GM12878 (cell line): ENCODE measurements at regions not wholly inside any gene's neighbourhood (a gene's known extent, or its start where the extent isn't known, plus 50 kb on each side); places are given as distances from the start of the nearest gene placed in this dataset.

Source experiments
- ATAC-seq: fragments of 200-7000 bp; cut with Tn5 transposase; 3 replicates; pipeline ENCODE4 v1.9.1; 2020; ENCODE audit warnings: mild to moderate bottlenecking, moderate library complexity
- BruUV-seq: library from RNA; stranded (reverse); fragments of 400-500 nt; replicated peaks from 2 replicates; lab custom pipeline; 2021; lab: Mats Ljungman, UMichigan
- CTCF ChIA-PET: fragments of 300-600 bp; sonication (Branson Sonifier 250); formaldehyde crosslinking; extraction: SDS; loops from one replicate; lab custom pipeline; 2021; ENCODE audit warnings: inconsistent platforms; lab: Yijun Ruan, JAX
- POLR2A ChIA-PET: fragments of 350-600 bp; formaldehyde crosslinking; extraction: SDS; loops from one replicate; lab custom pipeline; 2021; ENCODE audit warnings: inconsistent platforms; lab: Charles Lee
- RAD21 ChIA-PET: fragments of 300-600 bp; sonication (Branson Sonifier 250); formaldehyde crosslinking; loops from one replicate; lab custom pipeline; 2023; ENCODE audit warnings: antibody characterized with exemption; ENCODE audit not compliant: unreplicated experiment; lab: Charles Lee
- SMC1A ChIA-PET: fragments of 300-600 bp; sonication (Branson Sonifier 250); formaldehyde crosslinking; loops from one replicate; lab custom pipeline; 2023; ENCODE audit not compliant: unreplicated experiment, uncharacterized antibody; lab: Charles Lee
- DNase-seq: peaks from one replicate; pipeline ENCODE4 v3.0.0-alpha.2; 2011; ENCODE audit warnings: low read depth, low spot score
- FAIRE-seq: peaks from 3 replicates; lab custom pipeline; 2011; peaks lifted over from hg19 to GRCh38; lab: Jason Lieb, UNC
- H2AFZ ChIP-seq: 2 replicates; pipeline ENCODE4 v1.6.0; 2011; ENCODE audit warnings: low read depth, low read length, control low read depth; ENCODE audit not compliant: control insufficient read depth
- H3K27ac ChIP-seq: 2 replicates; pipeline ENCODE4 v1.5.1; 2011; ENCODE audit warnings: control low read depth; ENCODE audit not compliant: control insufficient read depth, insufficient read depth
- H3K27me3 ChIP-seq, 2 experiments: replicated peaks in 1 of 2; 2 replicates each; pipeline versions ENCODE4 v1.6.0 to v1.6.1; 2011; ENCODE audit warnings: low read length in 1 of 2; ENCODE audit not compliant: control insufficient read depth in 2 of 2, insufficient read depth in 2 of 2
- H3K36me3 ChIP-seq, 2 experiments: 2 replicates each; pipeline ENCODE4 v1.5.1; 2011; ENCODE audit warnings: low read length in 1 of 2; ENCODE audit not compliant: control insufficient read depth in 2 of 2, insufficient read depth in 2 of 2
- H3K4me1 ChIP-seq: 2 replicates; pipeline ENCODE4 v1.6.1; 2011; ENCODE audit warnings: mild to moderate bottlenecking, low read length, moderate library complexity, mixed read lengths; ENCODE audit not compliant: control insufficient read depth, insufficient read depth
- H3K4me2 ChIP-seq: 2 replicates; pipeline ENCODE4 v1.6.0; 2011; ENCODE audit warnings: control low read depth; ENCODE audit not compliant: control insufficient read depth, insufficient read depth
- H3K4me3 ChIP-seq: fragments of 200-600 bp; sonication (generic); 2 replicates; pipeline ENCODE4 v1.5.1; 2016
- H3K79me2 ChIP-seq: 2 replicates; pipeline ENCODE4 v1.6.0; 2011; ENCODE audit warnings: low read length; ENCODE audit not compliant: control insufficient read depth, insufficient read depth
- H3K9ac ChIP-seq: 2 replicates; pipeline ENCODE4 v1.8.0; 2011; ENCODE audit warnings: low read length, control low read depth, mixed read lengths; ENCODE audit not compliant: control insufficient read depth, insufficient read depth
- H3K9me3 ChIP-seq: replicated peaks from 3 replicates; pipeline ENCODE4 v1.5.1; 2011; ENCODE audit warnings: mild to moderate bottlenecking, low read length; ENCODE audit not compliant: control insufficient read depth, insufficient read depth
- H4K20me1 ChIP-seq: 2 replicates; pipeline ENCODE4 v1.6.0; 2011; ENCODE audit not compliant: control insufficient read depth, insufficient read depth
- ATF7 ChIP-seq: fragments of 450-650 bp; IDR thresholded peaks from 2 replicates; pipeline ENCODE4 v1.6.1; 2016; ENCODE audit warnings: low read depth, mild to moderate bottlenecking
- BMI1 ChIP-seq: fragments of 450-650 bp; IDR thresholded peaks from 2 replicates; pipeline ENCODE4 v1.6.1; 2016; ENCODE audit warnings: mild to moderate bottlenecking, moderate library complexity, borderline replicate concordance
- E2F8 ChIP-seq: fragments of 450-650 bp; IDR thresholded peaks from 2 replicates; pipeline ENCODE4 v1.6.1; 2018; ENCODE audit warnings: mild to moderate bottlenecking, low read depth, moderate library complexity; ENCODE audit not compliant: partially characterized antibody
- EP300 ChIP-seq, 2 experiments: fragments of 150-350 bp in 1 of 2; IDR thresholded peaks; 2 replicates each; pipeline ENCODE4 v1.6.1; 2011 to 2012; ENCODE audit warnings: low read depth in 2 of 2, low read length in 2 of 2, borderline replicate concordance in 1 of 2, improper control_type of control experiment in 1 of 2, inconsistent platforms in 1 of 2; ENCODE audit not compliant: control insufficient read depth in 1 of 2
- HDAC2 ChIP-seq: fragments of 200-600 bp; sonication (generic); IDR thresholded peaks from 2 replicates; pipeline ENCODE4 v1.6.1; 2017
- MEF2B ChIP-seq: fragments of 450-650 bp; IDR thresholded peaks from 2 replicates; pipeline ENCODE4 v1.6.1; 2018; ENCODE audit warnings: mild to moderate bottlenecking, moderate library complexity; ENCODE audit not compliant: partially characterized antibody, poor library complexity, severe bottlenecking
- NFIC ChIP-seq: IDR thresholded peaks from 2 replicates; pipeline ENCODE4 v1.6.1; 2012; ENCODE audit warnings: low read depth, mild to moderate bottlenecking, inconsistent platforms, low read length, moderate library complexity
- NFYA ChIP-seq: IDR thresholded peaks from 2 replicates; pipeline ENCODE4 v1.6.1; 2011; ENCODE audit warnings: low read depth, mild to moderate bottlenecking, low read length, improper control_type of control experiment, borderline replicate concordance
- SKIL ChIP-seq: fragments of 450-650 bp; IDR thresholded peaks from 2 replicates; pipeline ENCODE4 v1.6.1; 2017; ENCODE audit warnings: mild to moderate bottlenecking, low read depth, inconsistent platforms; ENCODE audit not compliant: poor library complexity, severe bottlenecking
- SREBF1 ChIP-seq: IDR thresholded peaks from 2 replicates; pipeline ENCODE4 v1.6.1; 2012; ENCODE audit warnings: mild to moderate bottlenecking, low read length
- SUZ12 ChIP-seq: fragments of 200-600 bp; sonication (generic); IDR thresholded peaks from one replicate; pipeline ENCODE4 v1.6.1; 2018; ENCODE audit warnings: antibody characterized with exemption, mild to moderate bottlenecking; ENCODE audit not compliant: unreplicated experiment
- USF1 ChIP-seq: IDR thresholded peaks from 2 replicates; pipeline ENCODE4 v1.6.1; 2011; ENCODE audit warnings: borderline replicate concordance, low read depth, mild to moderate bottlenecking, moderate library complexity, mixed read lengths, low read length; ENCODE audit not compliant: insufficient read depth; ENCODE audit errors: extremely low read length
- YY1 ChIP-seq: IDR thresholded peaks from 2 replicates; pipeline ENCODE4 v1.6.1; 2011; ENCODE audit warnings: low read depth, mild to moderate bottlenecking, low read length
- ZNF274 ChIP-seq: IDR thresholded peaks from one replicate; pipeline ENCODE4 v1.8.0; 2011; ENCODE audit not compliant: insufficient read length, insufficient read depth
- ZNF687 ChIP-seq: fragments of 450-650 bp; IDR thresholded peaks from 2 replicates; pipeline ENCODE4 v1.6.1; 2017; ENCODE audit warnings: mild to moderate bottlenecking, moderate library complexity
- WGBS: methylation state at CpG from one replicate; pipeline ENCODE4 v1.1.6; 2016; ENCODE audit warnings: low lambda C conversion rate; ENCODE audit not compliant: insufficient replicate concordance, insufficient coverage; ENCODE audit errors: missing lambda C conversion rate; 5-methylcytosine and 5-hydroxymethylcytosine counted together
- in situ Hi-C: fragments of 300-500 bp; cut with MboI; formaldehyde crosslinking; loops from 9 replicates; pipeline ENCODE4 v1.14.3; 2018; ENCODE audit warnings: mixed read lengths
- intact Hi-C: fragments of 100-400 bp; cut with micrococcal nuclease; formaldehyde crosslinking; loops from one replicate; pipeline ENCODE4 v1.14.2; 2022; ENCODE audit not compliant: unreplicated experiment

- in situ Hi-C loops (no loop called here), intact Hi-C loops (no loop called here)
- Histone ChIP-seq H3K79me2 (no peaks in the 10 kb centered on the region), H3K4me2 (no peak overlapping the region), H2AFZ (no peak overlapping the region), H3K27me3 (no peaks in the 10 kb centered on the region), H3K9me3 (no peaks in the 10 kb centered on the region; the same call in 2 of the 3 replicates), H3K36me3 (no peaks in the 10 kb centered on the region), H3K9ac (no peak overlapping the region), H3K4me1 (no peaks in the 10 kb centered on the region), H3K4me3 (no peak overlapping the region), H4K20me1 (no peaks in the 10 kb centered on the region), H3K27ac (no peak overlapping the region)
- ChIA-PET RAD21 (no interaction called here), CTCF (no interaction called here), POLR2A (no interaction called here), SMC1A (no interaction called here)
- BruUV-seq = no TSS peak
- WGBS = no CpG with 5 or more reads among the region's 2 CpGs
- FAIRE-seq (no peak), DNase-seq (no peak), ATAC-seq (no peak)
- TF ChIP-seq ZNF687 (no peak), BMI1 (no peak), SUZ12 (no peak), MEF2B (no peak), NFYA (no peak), ZNF274 (no peak), NFIC (no peak), SREBF1 (no peak), ATF7 (no peak), SKIL (no peak), YY1 (no peak), USF1 (no peak), EP300 (IDR thresholded peaks at IDR 0.05; ENCODE audit: borderline replicate concordance in 1 of 2, control insufficient read depth in 1 of 2, low read depth in 2 of 2, low read length in 2 of 2) (no peak), HDAC2 (no peak), E2F8 (no peak)
Measured at GRCh38 chr19:20482721-20483120, 82.9 kb downstream of the ZNF737 start.
